ENCODE measurements at regions not wholly inside any gene's neighbourhood (a gene's known extent, or its start where the extent isn't known, plus 50 kb on each side); places are given as distances from the start of the nearest gene placed in this dataset.

DNA sequence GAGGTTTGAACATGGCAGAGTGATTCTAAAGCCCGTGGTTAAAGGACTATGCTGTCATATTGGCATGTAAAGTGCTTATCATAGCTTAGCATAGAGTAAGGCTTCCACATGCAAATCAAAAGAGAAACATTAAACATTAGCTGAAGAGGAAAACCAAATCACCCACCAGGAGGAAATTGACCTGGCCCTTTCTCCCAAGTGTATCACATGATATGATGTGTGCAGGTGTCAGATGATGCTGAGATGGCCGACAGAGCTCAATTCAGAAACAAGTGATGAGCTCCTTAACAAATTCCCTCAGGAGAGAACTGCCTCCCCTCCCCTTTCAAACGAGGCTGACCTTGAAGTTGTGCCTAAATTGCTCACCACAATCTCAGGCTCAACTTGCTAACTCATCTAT lies 217.1 kb upstream of the BTG1 start:
- peaks cover 18% of the 10 kb centered on the region for H3K4me1 Mint-ChIP-seq
- H3K27me3 Mint-ChIP-seq (ENCODE audit: insufficient read depth, low read depth, poor library complexity) = no peaks in the 10 kb centered on the region
- H3K9me3 Mint-ChIP-seq = no peaks in the 10 kb centered on the region
- Histone ChIP-seq H3K79me2 (replicated peaks; ENCODE audit: insufficient read depth) (no peaks in the 10 kb centered on the region), H3K4me3 (no peak overlapping the region), H3F3A (replicated peaks; ENCODE audit: low read depth) (no peaks in the 10 kb centered on the region), H3K9me2 (ENCODE audit: insufficient read depth) (no peaks in the 10 kb centered on the region), H3K27ac (ENCODE audit: low read depth) (no peak overlapping the region), H3K4me2 (no peak overlapping the region), H3K36me3 (ENCODE audit: insufficient read depth) (no peaks in the 10 kb centered on the region), H3K27me3 (ENCODE audit: insufficient read depth) (no peaks in the 10 kb centered on the region), H4K20me1 (replicated peaks; ENCODE audit: insufficient read depth) (no peaks in the 10 kb centered on the region), H2AFZ (no peak overlapping the region), H3K4me1 (ENCODE audit: insufficient read depth) (peaks cover 10% of the 10 kb centered on the region; the same call in 1 of the 2 replicates)
- TF ChIP-seq EZH2 (IDR thresholded peaks at IDR 0.05; ENCODE audit: low read depth, unreplicated experiment) = no peak
- TF ChIP-seq JUNB (IDR thresholded peaks at IDR 0.05; ENCODE audit: unreplicated experiment) = no peak
- no peak for TF ChIP-seq EZH2phosphoT487 (IDR thresholded peaks at IDR 0.05; ENCODE audit: unreplicated experiment)
- TF ChIP-seq, protein P1, sequence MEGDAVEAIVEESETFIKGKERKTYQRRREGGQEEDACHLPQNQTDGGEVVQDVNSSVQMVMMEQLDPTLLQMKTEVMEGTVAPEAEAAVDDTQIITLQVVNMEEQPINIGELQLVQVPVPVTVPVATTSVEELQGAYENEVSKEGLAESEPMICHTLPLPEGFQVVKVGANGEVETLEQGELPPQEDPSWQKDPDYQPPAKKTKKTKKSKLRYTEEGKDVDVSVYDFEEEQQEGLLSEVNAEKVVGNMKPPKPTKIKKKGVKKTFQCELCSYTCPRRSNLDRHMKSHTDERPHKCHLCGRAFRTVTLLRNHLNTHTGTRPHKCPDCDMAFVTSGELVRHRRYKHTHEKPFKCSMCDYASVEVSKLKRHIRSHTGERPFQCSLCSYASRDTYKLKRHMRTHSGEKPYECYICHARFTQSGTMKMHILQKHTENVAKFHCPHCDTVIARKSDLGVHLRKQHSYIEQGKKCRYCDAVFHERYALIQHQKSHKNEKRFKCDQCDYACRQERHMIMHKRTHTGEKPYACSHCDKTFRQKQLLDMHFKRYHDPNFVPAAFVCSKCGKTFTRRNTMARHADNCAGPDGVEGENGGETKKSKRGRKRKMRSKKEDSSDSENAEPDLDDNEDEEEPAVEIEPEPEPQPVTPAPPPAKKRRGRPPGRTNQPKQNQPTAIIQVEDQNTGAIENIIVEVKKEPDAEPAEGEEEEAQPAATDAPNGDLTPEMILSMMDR (conservative IDR thresholded peaks at IDR 0.05; ENCODE audit: low read depth in 2 of 2) = no peak
- no peak for TF ChIP-seq POLR2AphosphoS5 (IDR thresholded peaks at IDR 0.05; ENCODE audit: low read depth)
- TF ChIP-seq, protein P2, sequence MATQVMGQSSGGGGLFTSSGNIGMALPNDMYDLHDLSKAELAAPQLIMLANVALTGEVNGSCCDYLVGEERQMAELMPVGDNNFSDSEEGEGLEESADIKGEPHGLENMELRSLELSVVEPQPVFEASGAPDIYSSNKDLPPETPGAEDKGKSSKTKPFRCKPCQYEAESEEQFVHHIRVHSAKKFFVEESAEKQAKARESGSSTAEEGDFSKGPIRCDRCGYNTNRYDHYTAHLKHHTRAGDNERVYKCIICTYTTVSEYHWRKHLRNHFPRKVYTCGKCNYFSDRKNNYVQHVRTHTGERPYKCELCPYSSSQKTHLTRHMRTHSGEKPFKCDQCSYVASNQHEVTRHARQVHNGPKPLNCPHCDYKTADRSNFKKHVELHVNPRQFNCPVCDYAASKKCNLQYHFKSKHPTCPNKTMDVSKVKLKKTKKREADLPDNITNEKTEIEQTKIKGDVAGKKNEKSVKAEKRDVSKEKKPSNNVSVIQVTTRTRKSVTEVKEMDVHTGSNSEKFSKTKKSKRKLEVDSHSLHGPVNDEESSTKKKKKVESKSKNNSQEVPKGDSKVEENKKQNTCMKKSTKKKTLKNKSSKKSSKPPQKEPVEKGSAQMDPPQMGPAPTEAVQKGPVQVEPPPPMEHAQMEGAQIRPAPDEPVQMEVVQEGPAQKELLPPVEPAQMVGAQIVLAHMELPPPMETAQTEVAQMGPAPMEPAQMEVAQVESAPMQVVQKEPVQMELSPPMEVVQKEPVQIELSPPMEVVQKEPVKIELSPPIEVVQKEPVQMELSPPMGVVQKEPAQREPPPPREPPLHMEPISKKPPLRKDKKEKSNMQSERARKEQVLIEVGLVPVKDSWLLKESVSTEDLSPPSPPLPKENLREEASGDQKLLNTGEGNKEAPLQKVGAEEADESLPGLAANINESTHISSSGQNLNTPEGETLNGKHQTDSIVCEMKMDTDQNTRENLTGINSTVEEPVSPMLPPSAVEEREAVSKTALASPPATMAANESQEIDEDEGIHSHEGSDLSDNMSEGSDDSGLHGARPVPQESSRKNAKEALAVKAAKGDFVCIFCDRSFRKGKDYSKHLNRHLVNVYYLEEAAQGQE (IDR thresholded peaks at IDR 0.05; ENCODE audit: unreplicated experiment) = no peak
- TF ChIP-seq, protein P3, sequence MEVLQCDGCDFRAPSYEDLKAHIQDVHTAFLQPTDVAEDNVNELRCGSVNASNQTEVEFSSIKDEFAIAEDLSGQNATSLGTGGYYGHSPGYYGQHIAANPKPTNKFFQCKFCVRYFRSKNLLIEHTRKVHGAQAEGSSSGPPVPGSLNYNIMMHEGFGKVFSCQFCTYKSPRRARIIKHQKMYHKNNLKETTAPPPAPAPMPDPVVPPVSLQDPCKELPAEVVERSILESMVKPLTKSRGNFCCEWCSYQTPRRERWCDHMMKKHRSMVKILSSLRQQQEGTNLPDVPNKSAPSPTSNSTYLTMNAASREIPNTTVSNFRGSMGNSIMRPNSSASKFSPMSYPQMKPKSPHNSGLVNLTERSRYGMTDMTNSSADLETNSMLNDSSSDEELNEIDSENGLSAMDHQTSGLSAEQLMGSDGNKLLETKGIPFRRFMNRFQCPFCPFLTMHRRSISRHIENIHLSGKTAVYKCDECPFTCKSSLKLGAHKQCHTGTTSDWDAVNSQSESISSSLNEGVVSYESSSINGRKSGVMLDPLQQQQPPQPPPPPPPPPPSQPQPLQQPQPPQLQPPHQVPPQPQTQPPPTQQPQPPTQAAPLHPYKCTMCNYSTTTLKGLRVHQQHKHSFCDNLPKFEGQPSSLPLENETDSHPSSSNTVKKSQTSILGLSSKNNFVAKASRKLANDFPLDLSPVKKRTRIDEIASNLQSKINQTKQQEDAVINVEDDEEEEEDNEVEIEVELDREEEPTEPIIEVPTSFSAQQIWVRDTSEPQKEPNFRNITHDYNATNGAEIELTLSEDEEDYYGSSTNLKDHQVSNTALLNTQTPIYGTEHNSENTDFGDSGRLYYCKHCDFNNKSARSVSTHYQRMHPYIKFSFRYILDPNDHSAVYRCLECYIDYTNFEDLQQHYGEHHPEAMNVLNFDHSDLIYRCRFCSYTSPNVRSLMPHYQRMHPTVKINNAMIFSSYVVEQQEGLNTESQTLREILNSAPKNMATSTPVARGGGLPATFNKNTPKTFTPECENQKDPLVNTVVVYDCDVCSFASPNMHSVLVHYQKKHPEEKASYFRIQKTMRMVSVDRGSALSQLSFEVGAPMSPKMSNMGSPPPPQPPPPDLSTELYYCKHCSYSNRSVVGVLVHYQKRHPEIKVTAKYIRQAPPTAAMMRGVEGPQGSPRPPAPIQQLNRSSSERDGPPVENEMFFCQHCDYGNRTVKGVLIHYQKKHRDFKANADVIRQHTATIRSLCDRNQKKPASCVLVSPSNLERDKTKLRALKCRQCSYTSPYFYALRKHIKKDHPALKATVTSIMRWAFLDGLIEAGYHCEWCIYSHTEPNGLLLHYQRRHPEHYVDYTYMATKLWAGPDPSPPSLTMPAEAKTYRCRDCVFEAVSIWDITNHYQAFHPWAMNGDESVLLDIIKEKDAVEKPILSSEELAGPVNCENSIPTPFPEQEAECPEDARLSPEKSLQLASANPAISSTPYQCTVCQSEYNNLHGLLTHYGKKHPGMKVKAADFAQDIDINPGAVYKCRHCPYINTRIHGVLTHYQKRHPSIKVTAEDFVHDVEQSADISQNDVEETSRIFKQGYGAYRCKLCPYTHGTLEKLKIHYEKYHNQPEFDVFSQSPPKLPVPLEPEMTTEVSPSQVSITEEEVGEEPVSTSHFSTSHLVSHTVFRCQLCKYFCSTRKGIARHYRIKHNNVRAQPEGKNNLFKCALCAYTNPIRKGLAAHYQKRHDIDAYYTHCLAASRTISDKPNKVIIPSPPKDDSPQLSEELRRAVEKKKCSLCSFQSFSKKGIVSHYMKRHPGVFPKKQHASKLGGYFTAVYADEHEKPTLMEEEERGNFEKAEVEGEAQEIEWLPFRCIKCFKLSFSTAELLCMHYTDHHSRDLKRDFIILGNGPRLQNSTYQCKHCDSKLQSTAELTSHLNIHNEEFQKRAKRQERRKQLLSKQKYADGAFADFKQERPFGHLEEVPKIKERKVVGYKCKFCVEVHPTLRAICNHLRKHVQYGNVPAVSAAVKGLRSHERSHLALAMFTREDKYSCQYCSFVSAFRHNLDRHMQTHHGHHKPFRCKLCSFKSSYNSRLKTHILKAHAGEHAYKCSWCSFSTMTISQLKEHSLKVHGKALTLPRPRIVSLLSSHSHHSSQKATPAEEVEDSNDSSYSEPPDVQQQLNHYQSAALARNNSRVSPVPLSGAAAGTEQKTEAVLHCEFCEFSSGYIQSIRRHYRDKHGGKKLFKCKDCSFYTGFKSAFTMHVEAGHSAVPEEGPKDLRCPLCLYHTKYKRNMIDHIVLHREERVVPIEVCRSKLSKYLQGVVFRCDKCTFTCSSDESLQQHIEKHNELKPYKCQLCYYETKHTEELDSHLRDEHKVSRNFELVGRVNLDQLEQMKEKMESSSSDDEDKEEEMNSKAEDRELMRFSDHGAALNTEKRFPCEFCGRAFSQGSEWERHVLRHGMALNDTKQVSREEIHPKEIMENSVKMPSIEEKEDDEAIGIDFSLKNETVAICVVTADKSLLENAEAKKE (CRISPR knock-in tag; IDR thresholded peaks at IDR 0.05) = no peak
- TF ChIP-seq STAT1 (IDR thresholded peaks at IDR 0.05; ENCODE audit: unreplicated experiment) = no peak
- TF ChIP-seq NANOG (IDR thresholded peaks at IDR 0.05; ENCODE audit: borderline replicate concordance) = no peak
- TF ChIP-seq ZNF114 (CRISPR knock-in tag; IDR thresholded peaks at IDR 0.05) = no peak
- TF ChIP-seq CREB1 (CRISPR knock-in tag; IDR thresholded peaks at IDR 0.05; ENCODE audit: low read depth) = no peak
- H3K4me3 Mint-ChIP-seq = no peak overlapping the region
- no peak overlapping the region for H3K27ac Mint-ChIP-seq
- no peaks in the 10 kb centered on the region for H3K36me3 Mint-ChIP-seq (ENCODE audit: low read depth)
- ATAC-seq (no peak), DNase-seq (ENCODE audit: low spot score) (no peak)

Measured in GM23338 (cell line).